HuH-7.5 (cell line): ENCODE measurements at regions not wholly inside any gene's neighbourhood (a gene's known extent, or its start where the extent isn't known, plus 50 kb on each side); places are given as distances from the start of the nearest gene placed in this dataset.

ENCODE experiments used
- DNase-seq: peaks from one replicate; pipeline ENCODE4 v3.0.0; 2011; ENCODE audit warnings: low spot score

GRCh38 chr6:22621701-22622100 is 52.3 kb downstream of the HDGFL1 start:
- DNase-seq: no peak

GRCh38 chr6:22622351-22622750 is 53.0 kb downstream of the HDGFL1 start:
- DNase-seq: no peak

DNA sequence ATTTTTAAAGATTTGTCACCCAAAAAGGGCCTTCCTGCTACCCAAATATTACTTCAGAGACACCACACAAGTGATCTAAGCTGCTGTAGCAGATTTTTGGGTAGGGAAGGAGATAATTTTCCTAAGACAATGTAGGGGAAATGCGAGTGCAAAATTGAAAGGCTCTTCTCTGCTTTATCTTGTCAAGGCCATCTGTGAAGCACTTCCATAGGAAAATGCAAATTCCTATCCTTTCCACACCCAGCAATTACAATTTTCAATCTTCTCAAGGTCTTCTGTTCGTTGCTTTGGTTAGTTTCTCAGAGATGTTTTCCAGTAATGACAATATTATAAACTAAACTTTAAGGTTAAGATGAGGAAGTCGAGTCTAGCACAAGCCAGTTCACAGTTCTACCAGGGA is 53.4 kb downstream of the HDGFL1 start:
- no peak for DNase-seq

- no peak for DNase-seq
Observed at GRCh38 chr6:22627644-22628043, 58.3 kb downstream of the HDGFL1 start.

GRCh38 chr6:22631091-22631490 is 61.7 kb downstream of the HDGFL1 start:
- DNase-seq: no peak

DNA sequence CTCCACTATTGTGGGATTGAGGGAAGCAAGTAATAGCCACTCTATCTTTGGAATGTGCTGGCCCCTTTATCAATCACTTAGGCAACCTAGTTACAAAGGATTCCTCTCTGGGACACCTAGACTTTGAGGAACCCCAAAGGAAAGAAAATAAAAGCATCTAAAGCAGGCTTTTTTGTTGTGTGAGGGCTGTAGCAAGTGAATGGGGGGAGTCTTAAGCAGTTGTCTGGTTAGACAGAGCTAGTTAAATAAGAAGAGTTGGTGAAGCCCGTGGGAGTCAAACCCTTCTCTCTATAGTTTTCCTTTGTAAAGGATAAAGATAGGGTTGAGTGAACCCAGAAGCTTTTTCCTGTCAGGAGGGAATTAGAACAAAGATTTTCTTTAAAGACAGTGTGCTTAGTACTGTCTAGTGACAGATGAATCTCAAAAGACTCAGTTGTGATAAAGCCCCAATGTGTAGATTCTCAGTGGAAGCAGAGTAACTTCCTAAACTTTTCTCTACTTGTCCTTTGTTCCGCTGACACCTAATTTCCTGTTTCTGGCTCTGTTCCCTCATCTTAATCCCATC is 63.3 kb downstream of the HDGFL1 start:
- DNase-seq: no peak

- no peak for DNase-seq
Observed at GRCh38 chr6:22636452-22636851, 67.1 kb downstream of the HDGFL1 start.

GRCh38 chr6:22637782-22638181 is 68.4 kb downstream of the HDGFL1 start:
- DNase-seq: no peak

GRCh38 chr6:22638320-22638719 is 69.0 kb downstream of the HDGFL1 start:
- no peak for DNase-seq

- DNase-seq: no peak
Observed at GRCh38 chr6:22642254-22642653, 72.9 kb downstream of the HDGFL1 start.

DNA sequence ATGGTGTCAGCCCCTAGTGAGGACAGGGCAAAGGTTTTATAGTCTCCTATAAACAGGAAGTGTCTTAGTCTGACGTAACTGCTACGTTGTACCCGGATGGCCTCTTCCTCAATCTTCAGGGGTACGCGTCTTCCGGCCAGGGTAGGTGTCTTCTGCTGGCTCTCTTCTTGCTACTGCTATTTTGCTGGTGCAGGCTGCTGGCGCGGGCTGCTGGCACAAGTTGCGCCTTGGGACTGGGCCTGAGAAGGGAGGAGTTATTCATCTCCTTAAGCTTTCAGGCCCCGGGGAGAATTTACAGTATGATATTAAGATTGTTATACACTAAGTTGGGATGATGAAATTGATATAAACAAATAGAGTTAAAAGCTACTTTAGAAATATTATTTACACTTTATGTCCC is 74.4 kb downstream of the HDGFL1 start:
- DNase-seq: no peak

- DNase-seq: no peak
Observed at GRCh38 chr6:22647719-22648118, 78.4 kb downstream of the HDGFL1 start.

DNA sequence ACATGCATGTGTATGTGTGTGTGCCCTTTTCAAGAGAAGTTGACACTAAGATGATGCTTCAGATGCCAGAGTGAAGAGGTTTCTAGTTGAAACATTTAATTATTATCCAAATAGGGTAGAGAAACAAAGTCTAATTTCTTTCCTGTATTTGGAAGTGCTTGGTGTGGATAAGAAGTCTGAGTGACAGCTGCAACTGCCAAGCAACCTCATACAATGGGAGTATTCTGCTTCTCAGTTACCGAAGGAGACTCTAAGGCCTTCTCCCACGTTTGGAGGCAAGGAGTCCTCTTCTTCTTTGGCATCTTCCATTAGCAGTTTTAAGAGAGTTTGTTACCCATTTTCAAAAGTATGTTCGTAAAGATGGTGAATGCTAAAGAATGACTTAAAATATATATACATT is 82.4 kb downstream of the HDGFL1 start:
- no peak for DNase-seq

- DNase-seq: no peak
Observed at GRCh38 chr6:22653980-22654610, 84.7 kb downstream of the HDGFL1 start.

GRCh38 chr6:22656706-22657351 is 87.5 kb downstream of the HDGFL1 start:
- no peak for DNase-seq

GRCh38 chr6:22657352-22657980 is 88.1 kb downstream of the HDGFL1 start:
- DNase-seq: no peak

- no peak for DNase-seq
Observed at GRCh38 chr6:22658183-22658582, 88.8 kb downstream of the HDGFL1 start.

DNA sequence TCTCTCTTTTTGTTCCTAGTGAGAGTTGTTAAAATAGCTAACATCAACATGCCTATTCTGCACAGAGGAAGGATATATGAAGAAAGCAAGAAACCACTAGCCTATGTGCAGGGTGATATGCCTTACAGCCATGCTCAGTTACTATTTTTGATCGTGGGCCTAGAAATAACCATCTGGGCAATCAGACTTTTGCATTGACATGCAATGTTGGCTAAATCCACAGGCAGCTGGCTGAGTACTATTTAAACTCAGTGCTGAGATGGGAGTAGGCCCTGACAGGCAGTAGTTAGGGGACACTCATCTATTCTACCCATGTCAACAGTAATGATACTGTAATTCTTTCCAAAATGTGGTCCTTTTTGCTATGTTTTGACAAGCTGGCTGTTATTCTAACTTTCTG is 89.6 kb downstream of the HDGFL1 start:
- DNase-seq: no peak

DNA sequence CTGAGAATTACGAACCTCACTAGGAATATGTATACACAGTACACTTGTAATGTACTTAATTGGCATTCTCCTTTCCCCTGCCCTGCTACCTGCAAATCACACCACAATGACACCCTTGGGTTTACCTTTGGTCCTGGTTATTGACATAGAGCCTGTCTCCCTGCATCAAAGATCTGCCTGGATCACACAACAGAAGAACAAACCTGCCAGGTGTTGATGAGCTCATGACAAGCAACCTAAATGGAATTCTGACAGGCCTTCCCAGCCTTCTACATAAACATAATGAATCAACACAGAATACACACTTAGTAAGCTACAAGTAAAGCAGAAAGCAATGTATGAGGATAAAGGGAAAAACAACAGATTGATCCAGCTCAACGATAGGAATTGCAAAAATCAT is 95.6 kb downstream of the HDGFL1 start:
- DNase-seq: no peak

- no peak for DNase-seq
Observed at GRCh38 chr6:22666021-22666420, 96.7 kb downstream of the HDGFL1 start.

- no peak for DNase-seq
Observed at GRCh38 chr6:22666586-22666985, 97.2 kb downstream of the HDGFL1 start.

GRCh38 chr6:22667855-22668254 is 98.5 kb downstream of the HDGFL1 start:
- no peak for DNase-seq

GRCh38 chr6:22668307-22668706 is 98.9 kb downstream of the HDGFL1 start:
- DNase-seq: no peak
